Testis (tissue), 2 donors: ENCODE measurements at regions not wholly inside any gene's neighbourhood (a gene's known extent, or its start where the extent isn't known, plus 50 kb on each side); places are given as distances from the start of the nearest gene placed in this dataset.

Experiments used
- DNase-seq: peaks from one replicate; pipeline ENCODE4 v3.0.0-alpha.2; 2019
- H3K27ac ChIP-seq, 2 donors: fragments of 200-600 bp; sonication (generic); one replicate each; pipeline ENCODE4 v1.5.1; 2019
- H3K27me3 ChIP-seq: fragments of 200-600 bp; sonication (generic); one replicate; pipeline ENCODE4 v1.5.1; 2019
- H3K36me3 ChIP-seq: fragments of 200-600 bp; sonication (generic); one replicate; pipeline ENCODE4 v1.5.1; 2017; ENCODE audit warnings: low read depth; ENCODE audit errors: missing control alignments
- H3K4me1 ChIP-seq: fragments of 200-600 bp; sonication (generic); one replicate; pipeline ENCODE4 v1.5.1; 2019
- H3K4me3 ChIP-seq, 2 donors: fragments of 200-600 bp; sonication (generic); one replicate each; pipeline ENCODE4 v1.5.1; 2017 to 2019
- H3K9me3 ChIP-seq: fragments of 200-600 bp; sonication (generic); one replicate; pipeline ENCODE4 v1.5.1; 2017
- CTCF ChIP-seq, 3 experiments: fragments of 450-650 bp in 2 of 3; fragments of 200-600 bp in 1 of 3; sonication (generic) in 1 of 3; IDR thresholded peaks; one replicate each; pipeline ENCODE4 v1.5.1; 2016 to 2019; ENCODE audit warnings: antibody characterized with exemption in 3 of 3, mild to moderate bottlenecking in 2 of 3, moderate library complexity in 1 of 3
- POLR2A ChIP-seq: fragments of 450-650 bp; IDR thresholded peaks from one replicate; pipeline ENCODE4 v1.6.1; 2017; ENCODE audit warnings: antibody characterized with exemption, mild to moderate bottlenecking, moderate library complexity
- WGBS, 2 donors: methylation state at CpG; one replicate each; pipeline ENCODE4 v1.1.5; 2018; 5-methylcytosine and 5-hydroxymethylcytosine counted together
- intact Hi-C: fragments of 100-400 bp; cut with DNase I; formaldehyde crosslinking; loops from one replicate; pipeline ENCODE4 v1.15.1; 2023; ENCODE audit warnings: low total_unique reads

GRCh38 chr2:215685238-215685990, 249.5 kb upstream of the FN1 start:
- TF ChIP-seq CTCF (IDR thresholded peaks at IDR 0.05) (no peak), POLR2A (no peak)
- Histone ChIP-seq H3K9me3 (no peaks in the 10 kb centered on the region), H3K27me3 (no peaks in the 10 kb centered on the region), H3K4me3 (no peak overlapping the region), H3K27ac (no peak overlapping the region), H3K4me1 (peaks cover 6% of the 10 kb centered on the region), H3K36me3 (no peaks in the 10 kb centered on the region)
- intact Hi-C loops: no loop called here
- 77 to 85% methylated on average over 1 of the region's 1 CpG for WGBS, 2 donors
- no peak for DNase-seq

- Histone ChIP-seq H3K27me3 (no peaks in the 10 kb centered on the region), H3K4me3 (no peak overlapping the region), H3K27ac (no peak overlapping the region), H3K4me1 (peaks cover 6% of the 10 kb centered on the region), H3K9me3 (no peaks in the 10 kb centered on the region), H3K36me3 (no peaks in the 10 kb centered on the region)
- no peak for TF ChIP-seq CTCF (IDR thresholded peaks at IDR 0.05)
- TF ChIP-seq POLR2A: no peak
- WGBS, 2 donors: 64 to 71% methylated on average over 4 of the region's 4 CpGs
- DNase-seq: no peak
- intact Hi-C loops: no loop called here
These were observed 248.8 kb upstream of the FN1 start for GRCh38 chr2:215684448-215685237.

GRCh38 chr2:215683295-215683694, 247.4 kb upstream of the FN1 start:
- Histone ChIP-seq H3K9me3 (no peaks in the 10 kb centered on the region), H3K27me3 (no peaks in the 10 kb centered on the region), H3K4me1 (peaks cover 6% of the 10 kb centered on the region), H3K4me3 (no peak overlapping the region), H3K36me3 (no peaks in the 10 kb centered on the region), H3K27ac (no peak overlapping the region)
- TF ChIP-seq POLR2A (no peak), CTCF (IDR thresholded peaks at IDR 0.05) (no peak)
- intact Hi-C loops: no loop called here
- 82 to 83% methylated on average over 4 of the region's 4 CpGs for WGBS, 2 donors
- DNase-seq: no peak

GRCh38 chr2:215681799-215682596, 246.1 kb upstream of the FN1 start:
- H3K27ac ChIP-seq: no peak overlapping the region
- 64 to 78% methylated on average over 4 of the region's 4 CpGs for WGBS, 2 donors
- no peak overlapping the region for H3K4me3 ChIP-seq
- no peak for DNase-seq
- H3K36me3 ChIP-seq: no peaks in the 10 kb centered on the region
- intact Hi-C loops: no loop called here
- H3K9me3 ChIP-seq: no peaks in the 10 kb centered on the region
- peaks cover 6% of the 10 kb centered on the region for H3K4me1 ChIP-seq
- H3K27me3 ChIP-seq: no peaks in the 10 kb centered on the region
- TF ChIP-seq CTCF (IDR thresholded peaks at IDR 0.05): no peak
